Motor neuron (in vitro differentiated cells): ENCODE measurements at regions not wholly inside any gene's neighbourhood (a gene's known extent, or its start where the extent isn't known, plus 50 kb on each side); places are given as distances from the start of the nearest gene placed in this dataset.
"Not testable (repeated sequence)": the region's sequence is repeated elsewhere in the genome, so short reads cannot be mapped to it uniquely, and the experiment has no call there.

Experiments
- ATAC-seq, 8 experiments: fragments of 200-7000 bp; cut with Tn5 transposase; replicated peaks in 6 of 8; 2 replicates each; pipeline ENCODE4 v1.8.0; 2021; ENCODE audit warnings: mild to moderate bottlenecking in 8 of 8, moderate library complexity in 8 of 8
- H3K27ac ChIP-seq, 2 donors: fragments of 250-450 bp; sonication (Bioruptor Pico); 2 replicates each; pipeline ENCODE4 v1.9.0; 2021; ENCODE audit warnings: antibody characterized with exemption in 2 of 2, mild to moderate bottlenecking in 2 of 2, moderate library complexity in 1 of 2
- H3K4me1 ChIP-seq, 2 donors: fragments of 250-450 bp; sonication (Bioruptor Pico); replicated peaks in 1 of 2; 2 replicates each; pipeline ENCODE4 v1.6.1; 2021; ENCODE audit warnings: antibody characterized with exemption in 2 of 2, mild to moderate bottlenecking in 2 of 2, moderate library complexity in 1 of 2
- H3K4me3 ChIP-seq, 5 donors: fragments of 250-450 bp; sonication (Bioruptor Pico); 2 replicates each; pipeline ENCODE4 v1.9.0; 2021; ENCODE audit warnings: antibody characterized with exemption in 5 of 5, mild to moderate bottlenecking in 5 of 5, moderate library complexity in 4 of 5
- WGBS, 10 experiments: fragments of 450-650 bp; shearing (Covaris generic); methylation state at CpG; one replicate each; pipeline ENCODE4 v1.0.0; 2022; 5-methylcytosine and 5-hydroxymethylcytosine counted together
- in situ Hi-C, 9 experiments: fragments of 400-800 bp; cut with MboI; loops; one replicate each; pipeline ENCODE4 v1.15.0; 2021; ENCODE audit warnings: low sequenced_read_pairs in 9 of 9, low pct_unique_long_range_greater_than_20kb in 2 of 9; ENCODE audit not compliant: unreplicated experiment in 9 of 9

GRCh38 chr2:153420394-153420793 is 58.2 kb downstream of the RPRM start:
- WGBS, 10 experiments = 17 to 100% (median 96%) methylated on average over 1 of the region's 1 CpG; no CpG with 5 or more reads in 2 of the 10 experiments
- Histone ChIP-seq H3K4me1 (no peaks in the 10 kb centered on the region), H3K27ac (no peak overlapping the region), H3K4me3 (no peak overlapping the region)
- in situ Hi-C loops = no loop called here
- ATAC-seq = no peak

- WGBS, 10 experiments = 29 to 100% (median 50%) methylated on average over 1 of the region's 1 CpG; no CpG with 5 or more reads in 3 of the 10 experiments
- H3K4me1 ChIP-seq = no peaks in the 10 kb centered on the region
- in situ Hi-C loops = no loop called here
- ATAC-seq = peak in 5 of 8 experiments; percentile 52 to 83 (median 76)
- no peak overlapping the region for H3K4me3 ChIP-seq
- H3K27ac ChIP-seq = peak overlapping the region in 1 of 2 donors; percentile 6
Observed at GRCh38 chr2:153417077-153417476, 61.5 kb downstream of the RPRM start.

GRCh38 chr2:153416071-153416470 is 62.5 kb downstream of the RPRM start:
- no peak overlapping the region for H3K4me3 ChIP-seq
- H3K4me1 ChIP-seq = no peaks in the 10 kb centered on the region
- in situ Hi-C loops = no loop called here
- ATAC-seq = peak in 6 of 8 experiments; percentile 18 to 48 (median 34)
- WGBS, 10 experiments = 0 to 90% (median 42%) methylated on average over 1 of the region's 1 CpG; no CpG with 5 or more reads in 1 of the 10 experiments
- H3K27ac ChIP-seq = no peak overlapping the region

- WGBS, 10 experiments = 0 to 100% (median 5%) methylated on average over 1 to 2 of the region's 3 CpGs; no CpG with 5 or more reads in 4 of the 10 experiments
- H3K4me1 ChIP-seq = peaks cover 0 to 6% of the 10 kb centered on the region in 2 donors
- in situ Hi-C loops = no loop called here
- peak in 3 of 8 experiments; percentile 93 to 95 (median 95) for ATAC-seq
- no peak overlapping the region for H3K4me3 ChIP-seq
- no peak overlapping the region for H3K27ac ChIP-seq
Observed at GRCh38 chr2:153408710-153409385, 69.7 kb downstream of the RPRM start.

- WGBS, 10 experiments = 17 to 88% (median 62%) methylated on average over 1 of the region's 1 CpG; no CpG with 5 or more reads in 4 of the 10 experiments
- no peak overlapping the region for H3K4me3 ChIP-seq
- H3K27ac ChIP-seq = no peak overlapping the region
- in situ Hi-C loops = no loop called here
- ATAC-seq = no peak
- peaks cover 0 to 8% of the 10 kb centered on the region in 2 donors for H3K4me1 ChIP-seq
Observed at GRCh38 chr2:153405196-153405595, 73.4 kb downstream of the RPRM start.

GRCh38 chr2:153404792-153405191 is 73.8 kb downstream of the RPRM start:
- in situ Hi-C loops = no loop called here
- no peak for ATAC-seq
- no peak overlapping the region for H3K27ac ChIP-seq
- WGBS, 10 experiments = 0 to 100% (median 59%) methylated on average over 1 of the region's 1 CpG; no CpG with 5 or more reads in 4 of the 10 experiments
- no peak overlapping the region for H3K4me3 ChIP-seq
- peaks cover 0 to 8% of the 10 kb centered on the region in 2 donors for H3K4me1 ChIP-seq

GRCh38 chr2:153403940-153404339 is 74.6 kb downstream of the RPRM start:
- ATAC-seq = peak in 4 of 8 experiments; percentile 31 to 39 (median 36)
- in situ Hi-C loops = no loop called here
- WGBS, 10 experiments = 20 to 65% (median 42%) methylated on average over 1 to 2 of the region's 2 CpGs; no CpG with 5 or more reads in 2 of the 10 experiments
- Histone ChIP-seq H3K4me1 (peaks cover 0 to 8% of the 10 kb centered on the region in 2 donors), H3K4me3 (peak overlapping the region in 4 of 5 donors; percentile 10 to 26 (median 18)), H3K27ac (no peak overlapping the region)

GRCh38 chr2:153403352-153403751 is 75.2 kb downstream of the RPRM start:
- H3K4me1 ChIP-seq, H3K27ac ChIP-seq, in situ Hi-C loops, ATAC-seq: not testable (repeated sequence)
- WGBS, 10 experiments = 92% methylated on average over 5 of the region's 14 CpGs; no CpG with 5 or more reads in 9 of the 10 experiments
- peak overlapping the region in 1 of 5 donors; percentile 26 for H3K4me3 ChIP-seq

- WGBS, 10 experiments = 0 to 100% (median 63%) methylated on average over 1 to 4 of the region's 5 CpGs; no CpG with 5 or more reads in 2 of the 10 experiments
- ATAC-seq = no peak
- Histone ChIP-seq H3K4me1 (no peaks in the 10 kb centered on the region), H3K27ac (no peak overlapping the region), H3K4me3 (no peak overlapping the region)
- in situ Hi-C loops = no loop called here
Observed at GRCh38 chr2:153394686-153395085, 83.9 kb downstream of the RPRM start.

GRCh38 chr2:153394247-153394646 is 84.3 kb downstream of the RPRM start:
- no peak overlapping the region for H3K27ac ChIP-seq
- ATAC-seq = no peak
- H3K4me3 ChIP-seq = no peak overlapping the region
- no peaks in the 10 kb centered on the region for H3K4me1 ChIP-seq
- in situ Hi-C loops = no loop called here

GRCh38 chr2:153393518-153393917 is 85.0 kb downstream of the RPRM start:
- Histone ChIP-seq H3K27ac (no peak overlapping the region), H3K4me3 (no peak overlapping the region), H3K4me1 (peaks cover 0 to 2% of the 10 kb centered on the region in 2 donors)
- 10 to 80% (median 55%) methylated on average over 1 to 3 of the region's 3 CpGs for WGBS, 10 experiments
- no peak for ATAC-seq
- in situ Hi-C loops = no loop called here

- H3K4me1 ChIP-seq = peaks cover 0 to 9% of the 10 kb centered on the region in 2 donors
- no peak overlapping the region for H3K4me3 ChIP-seq
- no peak for ATAC-seq
- in situ Hi-C loops = no loop called here
- no peak overlapping the region for H3K27ac ChIP-seq
- WGBS, 10 experiments = 33 to 100% (median 87%) methylated on average over 2 to 5 of the region's 5 CpGs
Observed at GRCh38 chr2:153391131-153391530, 87.4 kb downstream of the RPRM start.

GRCh38 chr2:153388246-153388645 is 90.3 kb downstream of the RPRM start:
- WGBS, 10 experiments = 80 to 86% methylated on average over 1 of the region's 1 CpG; no CpG with 5 or more reads in 8 of the 10 experiments
- H3K4me3 ChIP-seq = no peak overlapping the region
- peaks cover 0 to 11% of the 10 kb centered on the region in 2 donors for H3K4me1 ChIP-seq
- no peak overlapping the region for H3K27ac ChIP-seq
- peak in 2 of 8 experiments; percentile 76 to 89 for ATAC-seq
- in situ Hi-C loops = no loop called here

- Histone ChIP-seq H3K4me3 (no peak overlapping the region), H3K27ac (no peak overlapping the region), H3K4me1 (peaks cover 0 to 11% of the 10 kb centered on the region in 2 donors)
- no peak for ATAC-seq
- 12 to 93% (median 70%) methylated on average over 1 to 4 of the region's 4 CpGs; no CpG with 5 or more reads in 1 of the 10 experiments for WGBS, 10 experiments
- in situ Hi-C loops = no loop called here
Observed at GRCh38 chr2:153387203-153387602, 91.4 kb downstream of the RPRM start.
